HG02588 (cell line): ENCODE measurements at regions not wholly inside any gene's neighbourhood (a gene's known extent, or its start where the extent isn't known, plus 50 kb on each side); places are given as distances from the start of the nearest gene placed in this dataset.
"Not testable (repeated sequence)": the region's sequence is repeated elsewhere in the genome, so short reads cannot be mapped to it uniquely, and the experiment has no call there.

Source experiments
- ATAC-seq: cut with Tn5 transposase; IDR thresholded peaks from one replicate; pipeline ENCODE4 v1.9.1; 2021; ENCODE audit warnings: mild to moderate bottlenecking, moderate library complexity; ENCODE audit not compliant: unreplicated experiment

DNA sequence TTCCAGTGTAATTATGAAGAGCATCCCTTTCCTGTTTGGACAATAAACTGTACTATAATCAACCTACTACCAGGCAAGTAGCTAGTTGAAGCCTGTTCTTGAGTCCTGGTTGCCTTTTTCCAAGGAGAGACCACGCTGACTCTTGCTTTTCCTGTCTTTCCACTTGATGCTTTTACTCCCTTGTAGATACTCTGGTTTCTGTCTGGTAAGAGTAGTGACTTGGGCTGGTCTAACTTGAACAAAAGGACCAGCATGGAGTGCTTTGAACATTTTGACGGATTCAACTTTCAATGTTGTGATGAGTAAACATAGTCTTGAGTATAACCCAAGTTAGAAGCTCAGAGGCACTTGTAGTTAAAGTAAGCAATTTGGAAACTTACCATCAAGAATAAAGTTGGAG is 464.3 kb downstream of the GADD45G start:
- ATAC-seq, result no peak

DNA sequence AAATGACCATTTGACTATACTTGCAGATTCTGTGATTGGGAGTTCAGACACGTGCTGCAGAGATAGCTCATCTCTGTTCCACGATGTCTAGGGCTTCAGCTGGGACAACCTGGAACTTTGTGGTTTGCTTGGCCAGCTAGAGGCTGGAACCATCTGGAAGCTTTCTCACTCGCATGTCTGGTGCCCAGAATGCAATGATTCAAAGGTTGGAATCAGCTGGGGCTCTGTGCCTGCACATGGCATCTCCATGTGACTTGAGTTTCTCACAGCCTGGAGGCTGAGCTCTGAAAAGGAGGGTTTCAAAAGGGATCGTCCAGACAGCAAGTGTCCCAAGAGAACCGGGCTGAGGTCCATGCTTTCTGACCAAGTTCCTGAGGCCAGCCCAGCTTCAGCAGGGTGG is 465.2 kb downstream of the GADD45G start:
- no peak for ATAC-seq

DNA sequence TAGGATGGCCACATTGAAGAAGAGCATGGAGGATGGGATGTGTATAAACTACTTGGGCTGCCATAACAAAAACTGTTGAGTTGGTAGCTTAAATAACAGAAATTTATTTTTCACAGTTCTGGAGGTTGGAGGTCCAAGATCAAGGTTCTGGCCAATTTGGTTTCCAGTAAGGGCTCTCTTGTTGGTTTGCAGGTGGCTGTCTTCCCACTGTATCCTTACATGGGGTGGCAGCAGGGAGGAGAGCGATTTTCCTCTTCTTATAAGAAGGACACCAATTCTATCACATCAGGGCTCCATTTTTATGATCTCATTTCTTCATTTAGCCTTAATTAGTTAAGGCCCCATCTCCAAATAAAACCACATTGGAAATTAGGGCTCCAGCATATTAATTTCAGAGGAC is 465.7 kb downstream of the GADD45G start:
- ATAC-seq, result no peak

GRCh38 chr9:90070931-90071660 is 466.3 kb downstream of the GADD45G start:
- no peak for ATAC-seq

DNA sequence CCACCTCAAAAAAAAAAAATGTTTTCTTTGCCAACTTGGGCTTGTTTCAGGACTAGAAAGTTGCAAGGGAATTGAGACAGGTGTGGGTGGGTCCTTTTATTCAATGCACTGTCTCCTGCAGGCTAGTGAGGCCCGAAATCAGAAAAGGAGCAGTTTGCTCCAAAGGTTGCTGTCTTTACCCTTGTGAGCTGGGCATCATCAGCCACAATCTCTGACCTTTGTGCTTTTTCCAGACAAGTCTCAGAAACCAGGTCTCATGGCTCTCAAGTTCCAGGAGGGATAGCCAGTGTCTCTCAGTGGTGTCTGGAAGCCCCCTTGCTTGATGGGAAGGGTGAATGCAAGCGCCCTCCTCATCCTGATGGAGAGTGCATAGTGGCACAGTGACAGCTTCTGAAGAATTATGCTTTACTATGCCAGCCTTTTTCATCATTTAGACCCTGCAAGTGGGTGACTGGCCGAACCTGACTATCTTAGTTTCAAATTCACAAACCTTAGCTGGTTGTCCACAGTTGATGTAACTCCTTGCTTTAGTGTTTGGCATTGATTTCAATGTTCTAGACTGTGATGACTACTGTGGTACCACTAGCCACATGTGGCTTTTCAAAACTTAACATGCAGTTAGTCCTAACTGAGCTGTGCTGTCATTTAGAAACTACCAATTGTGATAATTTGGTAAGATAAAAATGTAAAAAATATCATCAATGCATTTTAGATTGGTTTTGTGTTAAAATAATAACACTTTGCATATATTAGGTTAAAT is 468.6 kb downstream of the GADD45G start:
- ATAC-seq, result no peak

DNA sequence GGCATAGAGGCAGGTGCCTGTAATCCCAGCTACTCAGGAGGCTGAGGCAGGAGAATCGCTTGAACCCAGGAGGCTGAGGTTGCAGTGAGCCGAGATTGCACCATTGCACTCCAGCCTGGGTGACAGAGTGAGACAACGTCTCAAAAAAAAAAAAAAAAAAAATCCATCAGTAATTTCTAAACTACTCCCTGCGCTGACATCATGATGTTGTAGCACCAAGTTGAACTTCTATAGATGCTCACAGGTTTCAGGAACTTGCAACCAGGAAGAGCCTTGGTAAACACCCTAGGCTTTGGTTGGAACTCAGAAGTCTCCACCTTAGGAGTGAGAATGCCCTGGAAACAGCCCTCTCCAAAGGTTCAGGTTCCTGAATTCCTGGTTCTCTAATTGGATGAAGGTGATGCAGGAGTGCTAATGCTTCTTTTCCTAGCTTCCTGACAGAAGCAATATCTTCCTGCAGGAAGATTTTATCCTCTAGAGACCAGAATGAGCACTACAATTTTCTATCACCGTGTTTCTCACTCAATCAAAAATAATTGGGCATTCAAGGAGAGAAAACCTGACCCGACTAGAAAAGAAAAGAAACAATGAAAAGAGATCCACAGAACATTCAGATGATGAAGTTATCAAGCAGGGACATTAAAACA is 469.6 kb downstream of the GADD45G start:
- ATAC-seq, result no peak

- ATAC-seq, result not testable (repeated sequence)
Observed at GRCh38 chr9:90077598-90077997, 472.8 kb downstream of the GADD45G start.

DNA sequence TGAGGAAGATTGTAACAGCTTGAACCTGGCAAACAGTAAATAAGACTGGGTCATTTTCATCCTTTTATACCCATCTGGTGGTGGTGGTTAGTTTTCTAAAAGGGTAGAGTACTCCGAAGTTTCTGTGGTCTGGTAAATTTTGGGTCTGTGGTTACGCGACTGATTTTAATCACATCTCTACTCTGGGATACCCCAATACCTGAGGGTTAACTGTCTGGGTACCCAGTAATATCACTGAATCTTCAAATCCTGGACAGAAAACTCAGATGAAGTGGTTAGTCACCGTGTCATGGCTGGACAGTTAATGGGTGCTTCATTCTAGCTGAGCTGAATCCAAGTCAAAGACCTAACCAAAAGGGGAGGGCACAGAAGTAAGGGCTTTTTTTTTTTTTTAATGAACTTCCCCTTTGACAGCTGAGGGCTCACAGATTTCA is 474.2 kb downstream of the GADD45G start:
- no peak for ATAC-seq

DNA sequence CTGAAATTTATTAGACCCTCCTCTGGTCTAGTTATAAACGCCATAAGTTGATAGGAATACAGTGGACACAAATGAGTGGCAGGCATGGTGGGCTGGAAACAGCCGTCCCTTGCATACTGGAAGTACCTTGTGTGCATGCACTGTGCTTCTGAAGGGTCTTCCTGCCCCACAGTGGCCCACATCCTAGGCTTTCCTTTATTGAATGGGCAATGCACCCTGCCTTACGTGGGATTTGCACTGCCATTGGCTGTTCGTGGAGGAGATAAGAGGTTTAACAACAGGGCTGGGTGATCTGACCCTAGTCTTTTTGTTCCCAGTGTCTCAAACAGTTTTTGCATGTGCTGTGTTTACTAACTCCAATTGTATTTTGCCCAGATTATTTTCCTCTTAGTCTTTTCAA is 480.8 kb downstream of the GADD45G start:
- no peak for ATAC-seq

DNA sequence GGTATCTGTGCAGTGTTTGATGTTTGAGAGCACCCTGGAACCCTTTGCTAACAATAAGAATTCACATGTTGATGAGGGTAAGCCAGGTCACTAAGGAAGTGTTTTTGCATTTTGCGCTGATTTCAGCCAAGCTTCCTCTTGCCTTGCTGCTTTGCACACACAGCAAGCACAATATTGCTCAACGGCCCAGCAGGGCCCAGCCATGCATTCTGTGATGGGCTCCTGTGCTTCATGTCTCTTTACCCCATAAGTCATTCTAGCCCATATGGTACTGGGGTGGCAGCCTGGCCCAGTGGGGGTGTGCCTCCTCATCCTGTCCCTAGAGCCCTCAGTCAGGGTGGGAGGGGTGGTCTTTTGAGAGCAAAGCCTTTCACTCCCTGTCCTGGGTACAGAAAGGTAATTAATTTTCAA is 481.3 kb downstream of the GADD45G start:
- no peak for ATAC-seq

DNA sequence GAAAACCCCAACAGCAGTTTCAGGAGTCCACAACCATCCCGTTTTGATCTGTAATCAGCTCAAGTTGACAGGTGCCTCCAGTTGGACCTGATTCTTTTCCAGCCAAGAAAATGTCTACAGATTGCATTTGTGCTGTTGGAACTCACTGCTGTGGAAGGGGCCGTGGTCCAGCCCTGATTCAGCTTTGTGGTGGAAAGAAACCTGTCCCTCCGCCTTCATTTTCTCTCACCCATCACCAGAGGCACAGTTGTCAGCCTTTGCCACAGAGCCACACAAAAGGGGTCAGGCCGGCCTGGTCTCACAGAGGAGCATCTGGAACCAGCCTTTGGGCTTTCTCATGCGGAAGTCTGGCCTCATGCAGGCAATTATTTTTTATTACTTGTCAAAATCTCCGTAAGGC is 483.6 kb downstream of the GADD45G start:
- no peak for ATAC-seq

DNA sequence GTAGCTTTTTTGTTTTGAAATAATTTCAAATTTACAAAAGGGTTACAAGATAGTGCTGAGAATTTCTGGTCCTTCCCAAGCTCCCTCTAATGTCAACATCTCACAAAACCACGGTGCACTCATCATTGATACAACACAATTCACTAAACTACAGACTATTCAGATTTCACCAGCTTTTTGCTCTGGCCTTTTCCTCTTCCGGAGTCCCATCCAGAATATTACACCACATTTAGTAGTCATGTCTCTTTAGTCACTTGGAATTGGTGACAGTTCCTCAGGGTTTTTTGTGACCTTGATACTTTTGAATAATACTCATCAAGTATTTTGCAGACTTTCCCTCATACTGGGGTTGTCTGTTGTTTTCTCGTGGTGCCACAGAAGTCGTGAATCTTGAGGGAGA is 484.0 kb downstream of the GADD45G start:
- no peak for ATAC-seq

- ATAC-seq, result no peak
Observed at GRCh38 chr9:90090997-90091396, 486.2 kb downstream of the GADD45G start.

DNA sequence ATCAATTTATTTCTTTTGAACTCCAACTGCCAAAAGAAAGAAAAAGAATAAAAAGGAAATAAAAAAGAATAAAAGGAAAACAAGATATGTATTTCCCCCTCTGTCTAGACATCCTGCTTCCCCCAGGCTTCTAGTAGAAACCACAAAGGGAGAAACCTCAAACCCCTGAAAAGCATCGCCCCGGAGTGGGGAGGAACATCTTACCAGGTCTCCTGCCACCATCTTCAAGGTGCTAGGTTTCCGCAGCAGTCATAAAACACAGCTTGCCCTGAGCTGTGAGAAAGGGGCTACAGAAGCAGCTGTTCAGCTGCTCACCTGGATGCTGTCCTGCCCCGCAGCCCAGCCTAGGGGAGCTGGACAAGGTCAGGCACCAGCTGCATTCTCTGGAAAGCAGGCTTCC is 487.7 kb downstream of the GADD45G start:
- ATAC-seq, result no peak

GRCh38 chr9:90095682-90096081 is 490.9 kb downstream of the GADD45G start:
- no peak for ATAC-seq

DNA sequence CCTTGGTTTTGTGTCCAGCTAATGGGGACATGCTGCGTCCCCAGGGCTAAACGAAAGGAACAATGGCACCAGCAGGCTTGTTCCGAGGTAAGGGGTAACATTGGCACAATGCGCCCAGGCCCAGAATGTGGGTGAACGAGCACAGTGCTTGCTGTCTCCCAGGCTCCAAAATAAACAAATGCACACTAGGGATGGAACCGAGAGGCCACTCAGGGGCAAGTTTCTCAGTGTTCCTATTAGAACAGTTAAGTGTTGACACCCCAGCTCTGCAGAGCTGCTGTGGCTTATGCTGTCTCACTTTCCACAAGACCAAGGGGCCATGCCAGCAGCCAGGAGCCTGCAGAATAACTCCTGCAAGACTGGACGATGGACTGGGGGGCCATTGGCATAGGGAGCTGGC is 492.4 kb downstream of the GADD45G start:
- ATAC-seq, result no peak

DNA sequence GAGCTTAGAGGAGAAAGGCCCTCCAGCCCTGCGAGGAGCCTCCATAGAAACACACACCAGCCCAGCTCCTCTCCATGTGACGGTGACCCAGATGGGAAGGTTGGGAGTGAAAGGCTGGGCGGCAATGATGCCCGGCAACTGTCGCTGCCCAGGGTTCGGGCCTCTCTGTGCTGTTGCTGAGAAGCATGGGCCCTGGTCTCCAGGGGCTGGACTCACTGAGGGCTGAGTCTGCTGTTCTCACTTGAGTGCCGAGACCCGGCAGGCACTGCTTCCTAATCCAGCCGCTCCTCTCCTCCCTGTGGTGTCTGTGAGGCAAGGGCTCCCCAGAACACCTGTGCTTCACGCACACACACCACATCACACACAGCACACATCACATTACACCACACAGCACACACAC is 493.6 kb downstream of the GADD45G start:
- no peak for ATAC-seq

DNA sequence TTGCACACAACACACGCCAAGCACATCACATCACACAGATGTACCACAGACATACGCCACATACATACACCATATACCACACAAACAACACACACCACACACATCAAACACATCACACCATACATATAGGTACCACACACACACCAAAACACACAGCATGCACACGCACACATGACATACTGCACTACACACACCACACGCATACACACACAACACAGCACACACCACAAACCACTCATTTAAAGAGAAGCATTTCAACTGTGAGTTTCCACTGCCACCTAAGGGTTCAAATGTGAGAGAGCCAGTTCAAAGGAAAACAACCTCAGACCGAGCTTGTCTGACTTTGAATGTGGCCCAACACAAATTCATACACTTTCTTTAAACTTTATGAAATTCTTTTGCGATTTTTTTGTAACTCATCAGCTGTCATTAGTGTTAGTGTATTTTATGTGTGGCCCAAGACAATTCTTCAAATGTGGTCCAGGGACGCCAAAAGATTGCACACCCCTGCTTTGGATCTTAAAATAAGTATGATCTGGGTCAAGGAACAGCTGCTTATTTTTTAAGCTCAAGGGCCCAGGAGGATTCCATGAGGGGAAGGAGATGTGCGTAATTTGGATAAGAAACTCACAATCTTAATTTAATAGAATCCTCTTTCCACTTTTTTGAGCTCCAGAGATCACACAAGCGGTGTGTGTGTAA is 494.6 kb downstream of the GADD45G start:
- ATAC-seq, result no peak

GRCh38 chr9:90100014-90100413 is 495.2 kb downstream of the GADD45G start:
- no peak for ATAC-seq

- ATAC-seq, result peak; percentile 80
Observed at GRCh38 chr9:90102292-90102901, 497.6 kb downstream of the GADD45G start.

DNA sequence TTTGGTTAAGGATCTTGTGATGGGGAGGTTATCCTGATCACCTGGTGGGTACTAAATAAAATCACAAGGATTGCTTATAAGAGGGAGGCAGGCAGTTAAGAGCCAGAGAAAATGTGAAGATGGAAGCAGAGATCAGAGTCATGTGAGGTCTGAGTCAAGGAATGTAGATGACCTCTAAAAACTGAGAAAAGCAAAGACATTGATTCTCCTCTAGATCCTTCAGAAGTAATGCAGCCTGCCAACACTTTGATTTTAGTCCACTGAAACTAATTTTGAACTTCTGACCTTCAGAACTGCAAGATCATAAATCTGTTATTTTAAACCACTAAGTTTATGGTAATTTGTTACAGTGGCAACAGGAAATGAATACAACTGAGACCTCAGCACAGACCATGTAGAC is 499.0 kb downstream of the GADD45G start:
- no peak for ATAC-seq
